Smooth muscle cell (in vitro differentiated cells): ENCODE measurements at regions not wholly inside any gene's neighbourhood (a gene's known extent, or its start where the extent isn't known, plus 50 kb on each side); places are given as distances from the start of the nearest gene placed in this dataset.

ENCODE experiments used
- DNase-seq: peaks from one replicate; lab custom pipeline; 2025; ENCODE audit not compliant: unreplicated experiment; lab: John Stamatoyannopoulos, UW
- H2AFZ ChIP-seq: fragments of 200-600 bp; sonication (generic); 2 replicates; pipeline ENCODE4 v1.6.0; 2016; ENCODE audit warnings: antibody characterized with exemption, low read depth, mild to moderate bottlenecking
- H3F3A ChIP-seq: fragments of 200-600 bp; sonication (generic); 2 replicates; pipeline ENCODE4 v1.6.0; 2017; ENCODE audit warnings: antibody characterized with exemption, low read depth
- H3K27ac ChIP-seq: fragments of 200-600 bp; sonication (generic); 2 replicates; pipeline ENCODE4 v1.5.1; 2016; ENCODE audit warnings: low read depth, mild to moderate bottlenecking
- H3K27me3 ChIP-seq: fragments of 200-600 bp; sonication (generic); 2 replicates; pipeline ENCODE4 v1.6.1; 2016; ENCODE audit warnings: low read depth, mild to moderate bottlenecking
- H3K36me3 ChIP-seq: fragments of 200-600 bp; sonication (generic); 2 replicates; pipeline ENCODE4 v1.5.1; 2016; ENCODE audit warnings: low read depth
- H3K4me1 ChIP-seq: fragments of 200-600 bp; sonication (generic); 2 replicates; pipeline ENCODE4 v1.5.1; 2016; ENCODE audit warnings: low read depth
- H3K4me2 ChIP-seq: fragments of 200-600 bp; sonication (generic); 2 replicates; pipeline ENCODE4 v1.6.0; 2016; ENCODE audit warnings: mild to moderate bottlenecking
- H3K4me3 ChIP-seq: fragments of 200-600 bp; sonication (generic); 2 replicates; pipeline ENCODE4 v1.5.1; 2016; ENCODE audit warnings: mild to moderate bottlenecking
- H3K79me2 ChIP-seq: fragments of 200-600 bp; sonication (generic); 2 replicates; pipeline ENCODE4 v1.6.0; 2016; ENCODE audit warnings: low read depth, mild to moderate bottlenecking
- H3K9ac ChIP-seq: fragments of 200-600 bp; sonication (generic); 2 replicates; pipeline ENCODE4 v1.6.0; 2016; ENCODE audit warnings: low read depth
- H3K9me3 ChIP-seq: fragments of 200-600 bp; sonication (generic); replicated peaks from 2 replicates; pipeline ENCODE4 v1.5.1; 2016; ENCODE audit warnings: low read depth
- H4K20me1 ChIP-seq: fragments of 200-600 bp; sonication (generic); 2 replicates; pipeline ENCODE4 v1.6.0; 2016; ENCODE audit warnings: low read depth
- WGBS: methylation state at CpG from one replicate; pipeline ENCODE4 v1.1.7; 2016; ENCODE audit warnings: low lambda C conversion rate; 5-methylcytosine and 5-hydroxymethylcytosine counted together
- TF ChIP-seq, protein P1 (sequence below): fragments of 200-600 bp; sonication (generic); IDR thresholded peaks from 2 replicates; pipeline ENCODE4 v1.5.1; 2017; ENCODE audit warnings: borderline replicate concordance, mild to moderate bottlenecking, antibody characterized with exemption; ENCODE audit not compliant: insufficient read depth, poor library complexity, severe bottlenecking

- H3K4me1 ChIP-seq: no peaks in the 10 kb centered on the region
- TF ChIP-seq, protein P1, sequence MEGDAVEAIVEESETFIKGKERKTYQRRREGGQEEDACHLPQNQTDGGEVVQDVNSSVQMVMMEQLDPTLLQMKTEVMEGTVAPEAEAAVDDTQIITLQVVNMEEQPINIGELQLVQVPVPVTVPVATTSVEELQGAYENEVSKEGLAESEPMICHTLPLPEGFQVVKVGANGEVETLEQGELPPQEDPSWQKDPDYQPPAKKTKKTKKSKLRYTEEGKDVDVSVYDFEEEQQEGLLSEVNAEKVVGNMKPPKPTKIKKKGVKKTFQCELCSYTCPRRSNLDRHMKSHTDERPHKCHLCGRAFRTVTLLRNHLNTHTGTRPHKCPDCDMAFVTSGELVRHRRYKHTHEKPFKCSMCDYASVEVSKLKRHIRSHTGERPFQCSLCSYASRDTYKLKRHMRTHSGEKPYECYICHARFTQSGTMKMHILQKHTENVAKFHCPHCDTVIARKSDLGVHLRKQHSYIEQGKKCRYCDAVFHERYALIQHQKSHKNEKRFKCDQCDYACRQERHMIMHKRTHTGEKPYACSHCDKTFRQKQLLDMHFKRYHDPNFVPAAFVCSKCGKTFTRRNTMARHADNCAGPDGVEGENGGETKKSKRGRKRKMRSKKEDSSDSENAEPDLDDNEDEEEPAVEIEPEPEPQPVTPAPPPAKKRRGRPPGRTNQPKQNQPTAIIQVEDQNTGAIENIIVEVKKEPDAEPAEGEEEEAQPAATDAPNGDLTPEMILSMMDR: no peak
- H3K9ac ChIP-seq: no peak overlapping the region
- no peak overlapping the region for H2AFZ ChIP-seq
- no peaks in the 10 kb centered on the region for H3K27me3 ChIP-seq
- H3K79me2 ChIP-seq: no peaks in the 10 kb centered on the region
- no peak overlapping the region for H3K27ac ChIP-seq
- no peak overlapping the region for H3K4me2 ChIP-seq
- H3K36me3 ChIP-seq: no peaks in the 10 kb centered on the region
- no peaks in the 10 kb centered on the region for H4K20me1 ChIP-seq
- DNase-seq: no peak
- 97% methylated on average over 28 of the region's 28 CpGs for WGBS
- H3F3A ChIP-seq: no peaks in the 10 kb centered on the region
- H3K4me3 ChIP-seq: no peak overlapping the region
- no peaks in the 10 kb centered on the region for H3K9me3 ChIP-seq
Measured at GRCh38 chr2:235391921-235392615, 101.8 kb upstream of the AGAP1 start.

DNA sequence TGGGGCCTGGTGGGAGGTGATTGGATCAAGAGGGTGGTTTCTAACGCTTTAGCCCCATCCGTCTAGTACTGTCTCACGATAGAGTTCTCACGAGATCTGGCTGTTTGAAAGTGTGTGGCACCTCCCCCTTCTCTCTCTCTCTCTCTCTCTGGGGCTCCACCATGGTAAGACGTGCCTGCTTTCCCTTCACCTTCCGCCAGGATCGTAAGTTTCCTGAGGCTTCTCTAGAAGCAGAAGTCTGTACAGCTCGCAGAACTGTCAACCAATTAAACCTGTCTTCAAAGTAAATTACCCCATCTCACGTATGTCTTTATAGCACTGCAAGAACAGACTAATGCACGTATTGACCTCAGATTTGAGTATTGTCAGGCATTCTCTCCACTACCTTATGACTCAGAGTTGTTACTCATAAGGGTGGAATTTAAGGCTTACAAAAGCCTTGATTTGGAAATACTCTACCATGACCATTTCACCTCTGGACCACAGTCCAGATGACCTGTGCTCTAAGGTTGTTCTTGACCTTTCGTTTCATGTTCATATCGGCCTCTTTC, 99.5 kb upstream of the AGAP1 start:
- Histone ChIP-seq H3K4me3 (no peak overlapping the region), H3K27me3 (no peaks in the 10 kb centered on the region), H2AFZ (no peak overlapping the region), H3K4me1 (no peaks in the 10 kb centered on the region), H3K4me2 (no peak overlapping the region), H4K20me1 (no peaks in the 10 kb centered on the region), H3F3A (no peaks in the 10 kb centered on the region), H3K9me3 (no peaks in the 10 kb centered on the region), H3K27ac (no peak overlapping the region), H3K36me3 (no peaks in the 10 kb centered on the region), H3K79me2 (no peaks in the 10 kb centered on the region), H3K9ac (no peak overlapping the region)
- no peak for DNase-seq
- 80% methylated on average over 12 of the region's 12 CpGs for WGBS
- TF ChIP-seq, protein P1: no peak

DNA sequence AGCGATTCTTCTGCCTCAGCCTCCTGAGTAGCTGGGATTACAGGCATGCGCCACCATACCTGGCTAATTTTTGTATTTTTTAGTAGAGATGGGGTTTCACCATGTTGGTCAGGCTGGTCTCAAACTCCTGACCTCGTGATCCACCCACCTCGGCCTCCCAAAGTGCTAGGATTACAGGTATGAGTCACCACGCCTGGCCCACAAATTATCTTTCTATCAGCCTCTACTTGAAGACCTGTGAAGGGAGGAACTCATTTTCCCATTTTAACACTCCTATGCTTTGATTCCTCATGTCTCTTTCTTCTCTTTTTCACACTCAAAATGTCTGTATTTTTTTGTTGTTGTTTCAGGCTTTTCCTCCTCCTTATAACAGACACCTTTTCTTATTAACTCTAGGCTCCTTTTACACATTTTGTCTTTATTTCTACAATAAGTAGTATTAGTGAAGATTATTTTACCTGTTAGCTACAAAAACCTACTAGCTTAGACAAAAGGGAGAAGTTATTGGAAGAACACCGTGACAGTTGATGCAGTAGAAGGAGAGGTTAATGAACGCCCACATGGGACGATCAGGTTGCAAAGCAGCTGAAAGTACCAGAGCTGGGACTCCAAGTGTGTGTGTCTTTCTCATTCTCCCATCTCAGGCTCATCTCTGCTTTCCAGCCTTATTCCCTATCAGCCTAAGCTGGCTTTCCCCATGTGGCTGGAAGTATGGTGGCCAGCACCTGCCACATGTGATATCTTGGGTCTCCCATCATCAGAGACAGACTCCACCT, 97.6 kb upstream of the AGAP1 start:
- Histone ChIP-seq H3K9ac (no peak overlapping the region), H4K20me1 (no peaks in the 10 kb centered on the region), H3K27ac (no peak overlapping the region), H2AFZ (no peak overlapping the region), H3K4me2 (no peak overlapping the region), H3K79me2 (no peaks in the 10 kb centered on the region), H3K4me3 (no peak overlapping the region), H3F3A (no peaks in the 10 kb centered on the region), H3K9me3 (no peaks in the 10 kb centered on the region), H3K4me1 (no peaks in the 10 kb centered on the region), H3K27me3 (no peaks in the 10 kb centered on the region), H3K36me3 (no peaks in the 10 kb centered on the region)
- TF ChIP-seq, protein P1: no peak
- DNase-seq: no peak
- WGBS: 96% methylated on average over 8 of the region's 8 CpGs
